ENCODE measurements at regions not wholly inside any gene's neighbourhood (a gene's known extent, or its start where the extent isn't known, plus 50 kb on each side); places are given as distances from the start of the nearest gene placed in this dataset.

DNA sequence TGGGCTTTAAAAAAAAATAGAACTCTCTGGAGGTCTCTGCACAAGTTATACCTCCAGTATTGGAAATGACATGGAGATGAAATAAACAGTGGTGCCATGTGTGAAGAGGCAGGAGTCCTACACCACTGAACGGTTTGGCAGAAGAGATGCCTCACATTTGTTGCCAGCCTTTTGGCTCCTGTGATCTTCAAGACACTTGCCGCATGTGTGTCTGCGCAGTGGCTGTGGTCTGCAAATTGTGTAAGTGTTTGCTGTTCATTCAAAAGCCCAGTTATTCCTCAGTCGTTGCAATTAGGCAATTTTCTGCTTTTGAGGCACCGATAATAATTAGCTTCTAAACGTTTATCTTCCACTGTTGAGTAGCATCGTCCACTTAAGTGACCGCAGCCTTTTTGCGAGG is 319.1 kb downstream of the BRD1 start:
- POLR2A ChIA-PET, result no interaction called here
- intact Hi-C loops (cut with micrococcal nuclease; ENCODE audit: unreplicated experiment), result no loop called here
- no TSS peak for BruUV-seq (replicated peaks)

DNA sequence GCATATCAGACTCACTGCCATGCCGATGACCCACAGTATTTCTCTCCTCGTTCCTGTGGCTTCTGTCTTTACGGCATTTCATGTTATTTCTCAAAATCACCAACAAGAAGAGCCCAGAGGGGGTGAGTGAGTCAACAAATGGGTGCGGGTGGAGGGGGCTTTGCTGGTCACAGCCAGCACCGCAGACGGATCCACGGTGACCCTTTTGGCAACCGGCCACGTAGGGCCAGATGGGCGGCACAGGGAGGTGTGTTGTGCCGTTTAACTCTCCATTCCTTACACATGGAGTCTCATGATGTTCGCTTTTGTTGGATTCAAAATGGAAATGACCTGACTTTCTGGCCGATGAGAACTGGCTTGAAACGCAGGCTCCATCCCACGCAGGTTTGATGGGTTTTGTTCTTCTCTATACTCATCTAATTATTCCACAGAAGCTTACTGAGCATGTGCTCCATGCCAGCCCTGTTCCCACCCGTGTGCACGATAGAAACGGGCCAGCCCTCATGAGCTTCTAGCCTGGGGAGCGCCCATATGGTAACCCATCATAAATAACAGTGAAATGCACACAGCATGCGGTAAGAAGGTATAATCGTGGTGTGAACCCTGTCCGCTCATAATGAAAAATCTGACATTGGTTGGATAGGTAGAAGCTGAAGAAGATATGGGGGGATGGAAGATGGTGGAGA is 319.9 kb downstream of the BRD1 start:
- ChIA-PET CTCF (no interaction called here), POLR2A (no interaction called here)
- in situ Hi-C loops (cut with HindIII; ENCODE audit: low pct_unique_long_range_greater_than_20kb, low sequenced_read_pairs), result no loop called here
- H3K4me3 ChIP-seq (ENCODE audit: low read depth in 2 of 2, low read length in 2 of 2), result no peak overlapping the region
- no peak for ATAC-seq
- BruUV-seq (replicated peaks), result no TSS peak
- DNase-seq (ENCODE audit: low read depth, low spot score), result no peak
- no peaks in the 10 kb centered on the region for H3K27me3 ChIP-seq (ENCODE audit: control insufficient read depth, insufficient read depth, low read length)
- H3K36me3 ChIP-seq (ENCODE audit: control insufficient read depth, insufficient read depth, low read length), result no peaks in the 10 kb centered on the region
- no peaks in the 10 kb centered on the region for H3K9me3 ChIP-seq (ENCODE audit: control insufficient read depth, insufficient read depth, low read depth, low read length)
- H3K27ac ChIP-seq (ENCODE audit: low read length), result no peak overlapping the region
- intact Hi-C loops (cut with micrococcal nuclease; ENCODE audit: unreplicated experiment), result no loop called here
- no peak for TF ChIP-seq SIN3A (IDR thresholded peaks at IDR 0.05; ENCODE audit: borderline replicate concordance, insufficient read depth, low read depth, low read length)
- TF ChIP-seq, protein P1, sequence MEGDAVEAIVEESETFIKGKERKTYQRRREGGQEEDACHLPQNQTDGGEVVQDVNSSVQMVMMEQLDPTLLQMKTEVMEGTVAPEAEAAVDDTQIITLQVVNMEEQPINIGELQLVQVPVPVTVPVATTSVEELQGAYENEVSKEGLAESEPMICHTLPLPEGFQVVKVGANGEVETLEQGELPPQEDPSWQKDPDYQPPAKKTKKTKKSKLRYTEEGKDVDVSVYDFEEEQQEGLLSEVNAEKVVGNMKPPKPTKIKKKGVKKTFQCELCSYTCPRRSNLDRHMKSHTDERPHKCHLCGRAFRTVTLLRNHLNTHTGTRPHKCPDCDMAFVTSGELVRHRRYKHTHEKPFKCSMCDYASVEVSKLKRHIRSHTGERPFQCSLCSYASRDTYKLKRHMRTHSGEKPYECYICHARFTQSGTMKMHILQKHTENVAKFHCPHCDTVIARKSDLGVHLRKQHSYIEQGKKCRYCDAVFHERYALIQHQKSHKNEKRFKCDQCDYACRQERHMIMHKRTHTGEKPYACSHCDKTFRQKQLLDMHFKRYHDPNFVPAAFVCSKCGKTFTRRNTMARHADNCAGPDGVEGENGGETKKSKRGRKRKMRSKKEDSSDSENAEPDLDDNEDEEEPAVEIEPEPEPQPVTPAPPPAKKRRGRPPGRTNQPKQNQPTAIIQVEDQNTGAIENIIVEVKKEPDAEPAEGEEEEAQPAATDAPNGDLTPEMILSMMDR (IDR thresholded peaks at IDR 0.05), result no peak
- TF ChIP-seq TCF7L2 (IDR thresholded peaks at IDR 0.05; ENCODE audit: low read depth, low read length), result no peak
- TF ChIP-seq, protein P2, sequence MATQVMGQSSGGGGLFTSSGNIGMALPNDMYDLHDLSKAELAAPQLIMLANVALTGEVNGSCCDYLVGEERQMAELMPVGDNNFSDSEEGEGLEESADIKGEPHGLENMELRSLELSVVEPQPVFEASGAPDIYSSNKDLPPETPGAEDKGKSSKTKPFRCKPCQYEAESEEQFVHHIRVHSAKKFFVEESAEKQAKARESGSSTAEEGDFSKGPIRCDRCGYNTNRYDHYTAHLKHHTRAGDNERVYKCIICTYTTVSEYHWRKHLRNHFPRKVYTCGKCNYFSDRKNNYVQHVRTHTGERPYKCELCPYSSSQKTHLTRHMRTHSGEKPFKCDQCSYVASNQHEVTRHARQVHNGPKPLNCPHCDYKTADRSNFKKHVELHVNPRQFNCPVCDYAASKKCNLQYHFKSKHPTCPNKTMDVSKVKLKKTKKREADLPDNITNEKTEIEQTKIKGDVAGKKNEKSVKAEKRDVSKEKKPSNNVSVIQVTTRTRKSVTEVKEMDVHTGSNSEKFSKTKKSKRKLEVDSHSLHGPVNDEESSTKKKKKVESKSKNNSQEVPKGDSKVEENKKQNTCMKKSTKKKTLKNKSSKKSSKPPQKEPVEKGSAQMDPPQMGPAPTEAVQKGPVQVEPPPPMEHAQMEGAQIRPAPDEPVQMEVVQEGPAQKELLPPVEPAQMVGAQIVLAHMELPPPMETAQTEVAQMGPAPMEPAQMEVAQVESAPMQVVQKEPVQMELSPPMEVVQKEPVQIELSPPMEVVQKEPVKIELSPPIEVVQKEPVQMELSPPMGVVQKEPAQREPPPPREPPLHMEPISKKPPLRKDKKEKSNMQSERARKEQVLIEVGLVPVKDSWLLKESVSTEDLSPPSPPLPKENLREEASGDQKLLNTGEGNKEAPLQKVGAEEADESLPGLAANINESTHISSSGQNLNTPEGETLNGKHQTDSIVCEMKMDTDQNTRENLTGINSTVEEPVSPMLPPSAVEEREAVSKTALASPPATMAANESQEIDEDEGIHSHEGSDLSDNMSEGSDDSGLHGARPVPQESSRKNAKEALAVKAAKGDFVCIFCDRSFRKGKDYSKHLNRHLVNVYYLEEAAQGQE (IDR thresholded peaks at IDR 0.05; ENCODE audit: insufficient read depth in 1 of 2, low read depth in 2 of 2, low read length in 1 of 2), result no peak
- no peak for TF ChIP-seq POLR2AphosphoS5 (IDR thresholded peaks at IDR 0.05; ENCODE audit: low read depth, low read length)
- no peaks in the 10 kb centered on the region; the same call in 1 of the 2 replicates for H3K4me1 ChIP-seq (ENCODE audit: control insufficient read depth, insufficient read depth, low read length)

More for the DNA sequence above, 319.1 kb downstream of the BRD1 start:
- no peak overlapping the region for H3K27ac ChIP-seq (ENCODE audit: low read length)
- in situ Hi-C loops (cut with HindIII; ENCODE audit: low pct_unique_long_range_greater_than_20kb, low sequenced_read_pairs), result no loop called here
- CTCF ChIA-PET, result no interaction called here
- DNase-seq (ENCODE audit: low read depth, low spot score), result no peak
- no peak for ATAC-seq
- H3K4me1 ChIP-seq (ENCODE audit: control insufficient read depth, insufficient read depth, low read length), result no peaks in the 10 kb centered on the region
- H3K27me3 ChIP-seq (ENCODE audit: control insufficient read depth, insufficient read depth, low read length), result no peaks in the 10 kb centered on the region
- H3K4me3 ChIP-seq (ENCODE audit: low read depth in 2 of 2, low read length in 2 of 2), result no peak overlapping the region
- H3K36me3 ChIP-seq (ENCODE audit: control insufficient read depth, insufficient read depth, low read length), result no peaks in the 10 kb centered on the region
- TF ChIP-seq, protein P2 (IDR thresholded peaks at IDR 0.05; ENCODE audit: insufficient read depth in 1 of 2, low read depth in 2 of 2, low read length in 1 of 2), result no peak
- no peak for TF ChIP-seq SIN3A (IDR thresholded peaks at IDR 0.05; ENCODE audit: borderline replicate concordance, insufficient read depth, low read depth, low read length)
- TF ChIP-seq TCF7L2 (IDR thresholded peaks at IDR 0.05; ENCODE audit: low read depth, low read length), result no peak
- TF ChIP-seq, protein P1 (IDR thresholded peaks at IDR 0.05), result no peak
- TF ChIP-seq POLR2AphosphoS5 (IDR thresholded peaks at IDR 0.05; ENCODE audit: low read depth, low read length), result no peak
- H3K9me3 ChIP-seq (ENCODE audit: control insufficient read depth, insufficient read depth, low read depth, low read length), result no peaks in the 10 kb centered on the region

Data from Panc1 (cell line).